Urothelium cell line (cell line): ENCODE measurements at regions not wholly inside any gene's neighbourhood (a gene's known extent, or its start where the extent isn't known, plus 50 kb on each side); places are given as distances from the start of the nearest gene placed in this dataset.

Experiments used
- DNase-seq: peaks from one replicate; pipeline ENCODE4 v3.0.0; 2011; ENCODE audit warnings: low spot score, mixed read lengths
- FAIRE-seq: peaks from 2 replicates; lab custom pipeline; 2011; peaks lifted over from hg19 to GRCh38; lab: Jason Lieb, UNC

DNA sequence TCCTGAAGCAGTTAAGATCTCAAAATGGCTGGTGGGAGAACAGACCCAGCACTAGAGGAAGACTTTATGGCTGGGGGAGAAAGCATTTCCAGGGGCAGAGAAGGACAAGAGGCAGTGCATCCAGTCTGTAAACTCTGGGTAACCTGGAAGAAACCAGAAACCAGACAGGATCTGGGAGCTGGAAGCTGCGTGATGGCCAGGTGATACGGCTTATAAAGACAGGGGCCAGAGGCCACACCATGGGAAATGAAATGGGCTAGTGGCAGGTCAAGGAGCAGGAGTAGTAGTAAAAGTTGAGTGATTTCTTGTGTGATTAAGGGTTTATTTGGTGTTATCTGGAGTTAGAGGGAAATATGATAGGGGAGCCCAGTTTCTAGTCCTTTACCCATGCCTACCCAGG, 144.7 kb upstream of the ARRDC4 start:
- FAIRE-seq: no peak
- DNase-seq: no peak

DNA sequence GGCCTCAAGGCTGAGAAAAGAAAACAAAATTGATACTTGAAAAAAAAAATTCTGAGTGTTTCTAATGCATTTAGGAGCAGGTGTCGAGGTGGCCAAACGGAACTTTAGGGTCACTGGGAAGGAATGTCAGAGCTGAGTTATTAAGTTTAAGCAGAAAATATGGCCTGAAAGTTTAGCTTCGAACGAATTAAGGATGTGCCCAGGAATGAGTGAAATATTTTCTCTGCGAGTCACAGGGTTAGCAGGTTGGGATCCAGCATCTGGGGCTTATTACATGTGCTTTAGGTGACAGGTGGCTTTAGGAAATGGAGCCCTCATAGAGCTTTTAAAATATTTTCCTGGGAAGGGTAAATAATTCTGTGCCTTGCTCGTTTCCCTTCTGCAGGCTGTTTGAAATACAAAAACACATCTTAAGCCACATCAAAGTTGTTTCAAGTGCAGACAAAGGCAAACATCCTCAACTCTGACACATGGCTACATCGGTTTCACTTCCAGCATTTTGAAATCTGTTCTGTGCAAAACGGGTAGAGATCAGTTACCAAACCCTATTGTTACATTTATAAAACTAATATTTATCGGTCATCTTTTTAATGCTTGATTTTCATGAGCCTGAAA, 143.1 kb upstream of the ARRDC4 start:
- FAIRE-seq: no peak
- no peak for DNase-seq

DNA sequence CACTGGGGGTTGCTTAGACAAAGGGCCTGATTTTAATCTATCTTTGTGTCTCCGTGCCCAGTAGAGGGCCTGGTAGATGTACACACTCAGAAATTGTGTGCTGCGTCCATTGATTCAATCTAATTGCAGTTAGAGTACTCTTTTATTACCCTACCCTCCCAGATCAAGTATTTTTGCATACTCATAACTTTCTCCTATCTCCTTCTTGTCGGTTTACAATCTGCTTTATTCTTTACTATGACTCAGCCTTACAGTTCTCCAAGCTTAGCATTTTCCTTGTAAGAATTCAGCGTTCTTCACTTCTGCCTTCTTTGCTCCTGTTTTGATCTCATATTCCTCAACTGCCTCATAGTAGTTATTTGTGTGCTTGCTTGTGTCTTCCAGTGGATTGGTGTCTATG, 124.5 kb upstream of the ARRDC4 start:
- FAIRE-seq: no peak
- no peak for DNase-seq

DNA sequence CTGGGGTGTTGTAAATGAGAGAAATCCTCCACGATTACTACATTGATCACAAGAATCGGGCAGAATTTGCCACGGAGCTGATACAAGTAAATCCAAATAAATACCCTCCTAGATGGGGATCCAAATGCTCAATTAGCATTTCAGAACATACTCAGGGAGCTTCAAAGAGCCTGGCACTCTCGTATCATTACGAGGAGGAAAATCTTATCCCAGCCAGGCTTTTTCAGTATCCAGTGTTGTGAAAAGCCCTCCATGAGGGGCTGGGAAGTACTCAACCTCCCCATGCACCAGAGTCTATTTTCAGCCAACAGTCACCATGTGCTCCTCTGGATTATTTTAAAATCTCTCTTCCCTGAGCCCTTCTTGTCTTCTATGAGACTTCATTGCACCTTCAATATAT, 122.6 kb upstream of the ARRDC4 start:
- FAIRE-seq (no peak), DNase-seq (no peak)

DNA sequence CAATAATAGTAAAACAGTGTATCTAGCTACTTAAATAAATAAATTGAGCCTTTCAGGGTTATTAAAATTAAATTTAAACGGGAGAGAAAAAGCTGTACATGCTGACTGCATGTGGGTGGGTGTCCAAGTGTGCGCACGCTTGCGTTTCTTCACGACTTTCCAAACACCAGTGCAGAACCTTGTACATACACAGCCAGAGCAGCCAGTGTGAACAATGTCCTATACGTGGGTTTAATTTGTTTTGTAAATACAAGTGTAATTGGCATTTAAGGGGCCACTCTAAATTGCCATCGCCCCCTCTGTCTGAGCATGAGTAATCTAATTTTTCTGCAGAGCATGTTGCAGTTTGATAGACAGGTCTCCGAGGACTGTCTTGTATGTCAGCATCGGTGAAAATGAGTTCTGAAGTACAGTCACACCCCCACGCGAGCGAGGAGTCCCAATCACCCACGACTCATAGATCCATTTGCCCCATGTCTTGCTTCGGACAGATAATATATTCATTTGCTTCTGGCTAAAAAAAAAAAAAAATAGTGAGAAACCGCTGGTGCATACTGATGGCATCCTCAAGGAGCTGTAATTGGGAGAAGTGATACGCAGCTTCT, 121.8 kb upstream of the ARRDC4 start:
- DNase-seq (no peak), FAIRE-seq (no peak)

DNA sequence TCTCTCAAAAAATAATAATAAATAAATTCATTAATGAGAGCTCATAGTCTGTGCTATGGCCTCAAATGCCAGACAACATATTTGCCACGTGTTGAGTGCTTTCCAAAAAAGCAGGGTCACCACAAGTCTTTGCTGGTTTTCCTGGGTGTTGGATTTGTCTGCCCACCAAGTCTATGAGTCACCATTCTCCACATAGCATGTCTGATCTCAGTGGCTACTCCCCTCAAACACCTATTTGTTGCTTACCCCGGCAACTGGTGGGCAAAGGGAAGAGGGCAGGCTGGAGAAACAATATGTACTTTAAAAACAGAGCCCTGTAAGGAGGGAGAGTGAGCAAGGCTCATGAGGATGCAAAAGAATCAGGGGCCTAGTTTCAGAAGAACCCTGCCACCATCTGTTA, 120.0 kb upstream of the ARRDC4 start:
- no peak for FAIRE-seq

DNA sequence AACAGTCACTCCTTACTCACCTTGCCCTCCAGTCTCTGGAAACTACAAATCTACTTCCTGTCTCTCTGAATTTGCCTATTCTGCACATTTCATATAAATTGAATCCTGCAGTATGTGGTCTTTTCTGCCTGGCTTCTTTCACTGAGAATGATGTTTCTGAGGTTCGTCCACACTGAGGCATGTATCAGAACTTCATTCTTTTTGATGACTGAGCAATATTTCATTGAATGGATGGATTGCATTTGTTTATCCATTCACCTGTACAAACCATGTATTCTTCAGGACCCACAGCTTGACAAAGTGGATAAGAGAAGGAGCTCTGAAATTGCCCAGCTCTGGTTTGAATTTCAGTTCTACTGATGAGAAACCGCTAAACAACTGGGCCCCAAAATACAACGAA, 118.9 kb upstream of the ARRDC4 start:
- FAIRE-seq: no peak
- no peak for DNase-seq

More for the DNA sequence above, 120.0 kb upstream of the ARRDC4 start:
- DNase-seq: peak; percentile 13

DNA sequence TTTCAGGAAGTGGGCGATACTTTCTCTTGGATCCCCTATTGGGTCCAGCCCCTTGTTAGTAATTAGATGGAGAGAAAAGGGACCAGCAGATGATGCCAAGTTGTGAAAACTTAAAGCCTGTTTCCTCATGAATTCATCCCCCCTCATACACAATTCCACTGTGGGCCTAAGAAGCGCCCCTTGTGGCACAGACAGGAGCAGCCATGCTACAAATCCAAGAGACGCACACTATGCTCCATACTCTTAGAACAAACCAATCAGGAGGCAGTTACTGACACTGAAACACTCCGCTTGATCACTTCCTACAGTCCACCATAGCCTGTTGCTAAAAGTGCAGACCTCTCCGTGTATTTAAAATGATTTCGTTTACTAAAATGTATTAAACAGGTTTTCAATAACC, 111.3 kb upstream of the ARRDC4 start:
- FAIRE-seq (no peak), DNase-seq (no peak)

DNA sequence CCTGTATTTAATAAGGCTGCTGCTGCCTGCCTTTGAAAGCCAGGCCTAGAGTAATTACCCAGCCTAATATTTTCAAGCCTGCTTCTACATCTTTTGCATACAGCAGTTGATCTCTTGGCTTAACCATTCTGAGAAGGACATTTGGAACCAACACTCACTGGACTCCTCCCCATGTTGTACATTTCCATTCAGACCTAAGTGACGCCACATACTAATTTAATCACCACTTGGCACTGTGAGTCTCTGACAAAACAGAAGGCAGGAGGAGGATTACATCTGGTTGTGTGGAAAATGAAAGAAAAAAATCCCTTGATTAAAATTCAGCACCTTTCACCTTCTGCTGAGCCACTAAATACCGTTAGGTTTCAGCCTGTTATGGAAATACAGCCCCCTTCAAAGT, 102.2 kb upstream of the ARRDC4 start:
- FAIRE-seq (no peak), DNase-seq (no peak)

DNA sequence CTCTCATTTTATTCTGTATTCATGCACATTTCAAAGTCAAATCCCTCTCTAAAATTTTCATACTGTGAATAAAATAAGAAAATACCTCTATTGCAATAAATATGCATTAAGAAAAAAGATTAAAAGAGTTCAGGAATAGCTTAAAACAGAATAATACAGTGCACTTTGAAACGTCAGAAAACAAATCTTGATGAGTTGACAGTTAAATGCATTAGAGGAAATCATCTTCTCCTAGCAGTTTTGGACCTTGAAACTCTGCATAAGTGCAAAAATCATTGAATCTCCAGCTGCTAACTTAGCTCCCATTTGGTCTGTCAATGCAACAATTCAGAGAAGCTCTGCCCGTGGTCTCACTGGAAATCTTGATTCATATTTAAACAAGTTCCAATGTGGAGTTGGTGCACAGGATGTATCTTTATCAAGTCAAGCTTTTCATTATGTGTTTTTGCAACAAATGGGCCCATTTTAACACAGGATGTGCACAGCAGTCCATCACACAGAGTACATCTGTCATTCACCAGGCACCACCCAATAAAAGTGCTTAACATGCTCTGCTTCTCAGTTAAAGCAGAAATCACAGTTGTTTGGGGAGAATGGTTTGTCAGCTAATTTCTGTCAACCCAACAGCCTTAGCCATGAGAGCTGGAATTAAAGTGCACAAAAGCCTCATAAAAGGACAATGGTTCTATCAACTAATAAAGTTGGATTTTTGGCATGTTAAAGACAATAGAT, 98.8 kb upstream of the ARRDC4 start:
- DNase-seq (no peak), FAIRE-seq (no peak)

DNA sequence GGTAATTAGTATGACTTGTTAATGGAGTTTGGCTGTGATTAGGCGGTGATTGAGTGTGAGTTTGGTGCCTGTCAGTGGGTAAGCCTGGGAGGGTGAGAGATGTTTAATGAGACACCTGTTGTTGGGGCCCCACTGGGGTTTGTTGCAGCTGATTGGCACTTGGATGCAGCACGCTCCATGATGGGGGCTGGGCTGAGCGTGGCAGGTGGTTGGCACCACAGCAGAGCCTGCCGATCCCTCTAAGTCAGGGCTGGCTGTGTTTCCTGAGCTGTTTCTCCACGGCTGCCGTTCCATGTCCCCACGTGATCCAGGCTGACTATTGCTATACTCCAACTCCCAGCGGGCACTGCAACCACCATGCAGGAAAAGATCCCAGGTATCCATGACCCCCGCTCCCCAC, 93.5 kb upstream of the ARRDC4 start:
- FAIRE-seq (peak; percentile 23), DNase-seq (no peak)

DNA sequence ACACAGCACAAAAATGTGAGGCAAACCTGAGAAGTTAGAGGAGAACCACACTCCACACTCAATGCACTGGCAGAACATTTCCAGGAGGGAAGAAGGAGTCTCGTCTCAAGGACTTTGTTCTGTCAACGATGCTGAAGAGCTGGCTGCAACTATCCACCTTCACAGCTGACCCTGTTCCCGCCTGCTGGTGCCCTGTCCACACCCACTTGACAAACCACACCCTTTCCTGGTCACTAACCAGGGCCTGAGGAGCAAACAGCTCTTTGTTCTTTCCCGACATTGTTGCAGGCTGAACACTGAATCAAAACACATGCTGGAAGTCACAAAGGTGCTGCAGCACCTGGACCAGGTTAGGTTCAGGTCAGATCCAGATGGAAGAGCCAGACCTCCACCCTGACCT, 92.6 kb upstream of the ARRDC4 start:
- DNase-seq (no peak), FAIRE-seq (no peak)

DNA sequence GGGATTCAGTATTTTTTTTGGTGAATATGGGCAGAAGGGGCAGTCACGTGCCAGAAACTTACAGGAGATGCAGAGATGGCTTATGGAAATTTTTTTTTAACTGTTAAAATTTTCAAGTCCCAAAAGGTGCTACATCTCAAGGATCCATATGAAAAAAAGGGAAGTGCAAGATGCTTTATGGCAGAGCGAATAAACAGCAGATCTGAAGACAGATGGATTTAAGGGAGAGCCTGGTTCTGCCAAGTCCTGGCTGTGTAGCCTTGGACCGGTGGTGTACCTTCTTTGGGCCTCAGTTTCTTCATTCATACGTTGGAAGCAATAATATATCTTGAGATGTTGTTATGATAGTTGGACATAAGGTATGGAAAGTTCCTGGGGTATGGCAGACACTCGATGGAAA, 91.5 kb upstream of the ARRDC4 start:
- no peak for FAIRE-seq

DNA sequence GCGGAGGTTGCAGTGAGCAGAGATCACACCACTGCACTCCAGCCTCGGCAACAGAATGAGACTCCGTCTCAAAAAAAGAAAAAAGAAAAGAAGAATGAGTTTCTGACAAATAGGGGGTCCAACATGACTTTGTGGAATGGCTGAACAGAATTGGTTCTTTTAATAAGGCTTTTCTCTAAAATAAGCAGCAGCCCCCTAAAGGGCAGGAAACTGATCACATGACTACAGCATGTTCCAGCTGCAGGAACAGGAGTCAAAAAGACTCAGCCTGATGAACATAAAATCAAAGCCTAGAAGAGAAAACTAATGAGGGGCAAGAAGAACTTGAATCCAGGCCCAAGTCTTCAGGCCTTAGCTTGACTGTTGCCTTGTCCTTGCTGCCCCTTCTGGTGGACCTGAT, 89.7 kb upstream of the ARRDC4 start:
- FAIRE-seq: no peak

More for the DNA sequence above, 91.5 kb upstream of the ARRDC4 start:
- no peak for DNase-seq

DNA sequence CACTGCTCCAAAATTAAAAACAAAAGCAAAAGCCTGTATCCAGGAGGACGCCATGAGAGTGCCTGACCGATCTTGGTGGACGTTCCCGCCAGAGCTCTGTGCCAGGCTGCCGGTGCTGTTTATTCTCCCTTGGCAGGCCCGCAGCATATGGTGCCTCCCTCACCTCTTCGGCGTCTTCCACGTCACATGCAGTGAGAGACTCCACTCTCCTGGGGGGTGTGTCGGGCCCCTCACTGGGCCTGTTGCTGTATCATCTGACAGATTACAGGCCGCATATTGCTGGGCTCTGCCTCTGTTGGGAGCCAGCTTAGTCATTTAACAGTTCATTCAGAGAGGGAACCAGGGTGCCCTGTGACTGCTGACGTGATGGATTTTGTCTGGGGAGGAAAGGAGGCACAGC, 86.4 kb upstream of the ARRDC4 start:
- FAIRE-seq (no peak), DNase-seq (no peak)

More for the DNA sequence above, 89.7 kb upstream of the ARRDC4 start:
- DNase-seq: no peak

DNA sequence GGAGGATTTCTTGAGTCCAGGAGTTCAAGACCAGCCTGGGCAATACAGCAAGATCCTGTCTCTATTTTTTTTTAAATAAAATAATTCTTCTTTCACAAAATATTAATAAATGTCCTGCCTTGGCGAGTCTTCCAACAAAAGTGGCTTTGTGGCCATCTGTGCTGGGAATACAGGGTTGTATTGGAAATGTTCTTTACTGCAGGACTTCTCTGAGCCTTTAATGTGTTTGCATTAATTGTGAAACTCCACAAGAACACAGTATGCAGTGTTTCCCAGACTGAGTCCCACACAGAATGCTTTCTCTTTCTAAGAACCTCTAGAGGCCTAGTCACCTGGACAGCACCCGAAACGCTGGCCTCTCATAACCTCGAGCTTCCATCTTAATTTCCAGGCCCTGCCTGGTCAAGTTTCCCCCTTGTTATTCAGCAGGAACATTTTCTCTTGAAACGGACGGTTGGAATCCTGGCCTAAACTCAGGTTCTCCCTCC, 85.4 kb upstream of the ARRDC4 start:
- FAIRE-seq (no peak), DNase-seq (no peak)

DNA sequence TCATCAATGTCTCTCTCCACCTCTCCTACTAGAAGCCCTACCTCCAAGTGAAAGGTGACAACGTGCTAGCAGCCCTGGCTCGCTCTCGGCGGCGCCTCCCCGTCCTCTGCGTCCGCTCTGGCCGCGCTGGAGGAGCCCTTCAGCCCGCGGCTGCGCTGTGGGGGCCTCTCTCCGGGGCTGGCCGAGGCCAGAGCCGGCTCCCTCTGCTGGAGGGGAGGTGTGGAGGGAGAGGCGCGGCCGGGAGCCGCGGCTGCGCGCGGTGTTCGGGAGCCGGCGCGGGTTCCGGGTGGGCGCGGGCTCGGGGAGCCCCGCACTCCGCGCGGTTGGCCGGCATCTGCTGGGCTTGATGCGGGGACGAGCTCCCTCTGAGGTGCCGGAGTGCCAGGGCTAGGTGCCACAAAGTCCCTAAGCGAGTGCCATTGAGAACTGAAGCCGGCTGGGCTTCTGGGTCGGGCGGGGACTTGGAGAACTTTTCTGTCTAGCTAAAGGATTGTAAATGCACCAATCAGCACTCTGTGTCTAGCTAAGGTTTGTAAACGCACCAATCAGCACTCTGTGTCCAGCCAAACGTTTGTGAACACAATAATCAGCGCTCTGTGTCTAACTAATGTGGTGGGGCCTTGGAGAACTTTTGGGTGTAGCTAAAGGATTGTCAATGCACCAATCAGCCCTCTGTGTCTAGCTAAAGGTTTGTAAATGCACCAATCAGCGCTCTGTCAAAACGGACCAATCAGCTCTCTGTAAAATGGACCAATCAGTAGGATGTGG, 84.8 kb upstream of the ARRDC4 start:
- FAIRE-seq: no peak
- no peak for DNase-seq

DNA sequence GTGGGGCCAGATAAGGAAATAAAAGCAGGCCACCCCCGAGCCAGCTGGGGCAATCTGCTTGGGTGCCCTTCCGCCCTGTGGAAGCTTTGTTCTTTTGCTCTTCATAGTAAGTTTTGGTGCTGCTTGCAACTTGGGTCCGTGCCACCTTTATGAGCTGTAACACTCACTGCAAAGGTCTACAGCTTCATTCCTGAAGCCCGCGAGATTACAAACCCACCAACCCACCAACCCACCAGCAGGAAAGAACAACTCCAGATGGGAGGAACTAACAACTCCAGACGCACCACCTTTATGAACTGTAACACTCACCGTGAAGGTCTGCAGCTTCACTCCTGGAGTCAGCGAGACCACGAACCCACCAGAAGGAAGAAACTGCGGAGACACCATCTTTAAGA, 84.2 kb upstream of the ARRDC4 start:
- FAIRE-seq: no peak
- DNase-seq: no peak

DNA sequence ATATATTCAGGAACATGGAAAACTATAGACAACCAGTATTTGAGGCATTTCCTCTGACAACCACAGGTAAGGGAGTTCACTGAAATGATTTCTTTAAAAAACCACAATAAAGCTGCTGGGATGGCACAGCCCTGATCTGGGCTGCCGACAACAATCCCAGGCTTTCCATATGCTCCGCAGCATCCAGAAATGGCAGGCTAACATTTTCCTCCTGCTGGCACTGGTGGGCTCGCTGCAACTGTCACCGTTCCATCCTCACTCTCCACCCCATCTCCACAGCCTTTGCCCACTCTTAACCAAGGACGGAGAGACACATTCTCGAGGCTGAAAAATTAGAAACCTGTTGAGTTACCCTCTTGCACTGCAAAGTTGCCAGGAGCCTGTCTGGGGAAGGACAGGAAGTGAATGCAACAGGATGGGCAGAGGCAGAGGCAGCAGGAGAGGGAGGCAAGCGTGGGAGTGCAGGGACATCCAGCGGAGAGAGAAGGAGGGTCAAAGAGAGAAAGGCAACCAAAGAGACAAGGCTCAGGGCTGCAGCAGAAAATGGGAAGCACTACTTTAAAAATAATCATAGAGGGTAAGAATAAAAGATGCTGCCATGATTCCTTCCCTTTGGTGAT, 79.0 kb upstream of the ARRDC4 start:
- FAIRE-seq (no peak), DNase-seq (peak; percentile 37)

DNA sequence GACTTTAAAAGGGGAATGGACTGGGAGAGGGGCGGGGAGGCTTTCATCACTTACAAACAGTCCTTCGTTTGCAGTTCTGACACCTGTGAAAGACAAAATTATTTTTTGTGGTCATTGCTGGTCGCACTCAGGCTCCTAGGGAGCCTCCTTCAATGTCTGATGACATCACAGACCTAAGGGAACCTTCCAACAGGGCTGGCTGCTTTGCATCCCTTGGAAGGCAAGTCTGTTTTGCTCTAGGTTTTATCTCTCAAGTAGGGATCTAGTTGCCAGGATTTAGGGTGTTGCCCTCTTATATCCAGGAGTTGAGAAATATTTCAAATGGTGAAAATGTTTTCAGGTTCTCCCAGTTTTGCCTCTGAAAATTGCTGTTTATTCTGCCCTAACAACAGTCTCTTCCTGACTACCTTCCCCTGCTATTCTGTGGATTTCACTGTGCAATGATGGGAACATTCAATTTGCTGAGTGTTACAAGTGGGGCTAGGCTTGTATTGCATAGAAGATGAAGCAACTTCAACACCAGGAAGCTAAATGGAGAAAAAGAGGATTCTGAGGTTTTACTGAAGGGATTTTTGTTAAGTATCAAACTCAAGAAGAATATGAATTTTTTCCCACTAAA, 75.9 kb upstream of the ARRDC4 start:
- no peak for DNase-seq
- FAIRE-seq: no peak

DNA sequence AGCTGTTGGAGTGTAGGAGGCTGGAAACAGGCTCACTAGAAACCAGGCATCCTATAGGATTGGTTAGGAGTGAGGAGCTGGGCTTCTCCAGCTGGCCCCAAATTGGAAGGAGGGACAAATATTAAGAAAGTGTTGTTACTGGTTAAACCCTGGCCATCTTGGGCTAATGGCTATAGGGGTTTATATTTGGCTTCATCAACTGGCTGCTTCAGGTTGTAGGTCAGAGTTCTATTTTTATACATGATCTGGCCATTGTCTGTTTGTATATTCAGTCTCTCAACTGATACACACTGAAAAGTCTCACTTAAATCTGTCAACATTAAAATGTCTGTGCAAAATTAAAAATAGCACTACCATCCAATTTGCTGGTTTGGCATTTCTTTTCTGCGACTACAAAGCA, 70.2 kb upstream of the ARRDC4 start:
- DNase-seq (no peak), FAIRE-seq (no peak)
